ENCODE measurements at regions not wholly inside any gene's neighbourhood (a gene's known extent, or its start where the extent isn't known, plus 50 kb on each side); places are given as distances from the start of the nearest gene placed in this dataset.

DNA sequence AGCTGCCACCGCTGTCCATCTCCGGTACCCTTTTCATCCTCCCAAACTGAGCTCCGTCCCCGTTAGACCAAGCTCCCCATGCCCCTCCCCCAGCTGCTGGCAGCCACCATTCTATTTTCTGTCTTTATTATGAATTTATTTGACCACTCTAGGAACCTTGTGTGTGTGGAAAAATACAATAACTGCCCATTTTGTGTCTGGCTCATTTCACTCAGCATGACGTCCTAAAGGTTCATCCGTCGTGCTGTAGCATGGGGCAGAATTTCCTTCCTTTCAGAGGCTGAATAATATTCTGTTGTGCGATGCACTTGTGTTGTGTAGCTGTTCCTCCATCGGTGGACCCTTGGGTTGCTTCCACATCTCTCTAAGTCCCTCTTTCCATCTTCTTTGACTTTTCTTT lies 263.1 kb downstream of the SEC14L1 start:
- H3K4me3 Mint-ChIP-seq, result no peak overlapping the region
- H3K9me3 Mint-ChIP-seq, result no peaks in the 10 kb centered on the region
- H3K27ac Mint-ChIP-seq, result no peak overlapping the region
- H3K4me1 Mint-ChIP-seq (ENCODE audit: unreplicated experiment), result peaks cover 23% of the 10 kb centered on the region
- no peak for DNase-seq (ENCODE audit: extremely low spot score, unreplicated experiment)
- TF ChIP-seq CTCF (conservative IDR thresholded peaks at IDR 0.05), result no peak
- peaks cover 8% of the 10 kb centered on the region for H3K36me3 Mint-ChIP-seq
- no peaks in the 10 kb centered on the region for H3K27me3 Mint-ChIP-seq

- Mint-ChIP-seq H3K9me3 (no peaks in the 10 kb centered on the region), H3K36me3 (peaks cover 8% of the 10 kb centered on the region), H3K27ac (no peak overlapping the region), H3K4me1 (ENCODE audit: unreplicated experiment) (peaks cover 26% of the 10 kb centered on the region), H3K27me3 (no peaks in the 10 kb centered on the region), H3K4me3 (no peak overlapping the region)
- no peak for DNase-seq (ENCODE audit: extremely low spot score, unreplicated experiment)
- TF ChIP-seq CTCF (conservative IDR thresholded peaks at IDR 0.05), result no peak
Observed at GRCh38 chr17:77404812-77405581, 264.2 kb downstream of the SEC14L1 start.

DNA sequence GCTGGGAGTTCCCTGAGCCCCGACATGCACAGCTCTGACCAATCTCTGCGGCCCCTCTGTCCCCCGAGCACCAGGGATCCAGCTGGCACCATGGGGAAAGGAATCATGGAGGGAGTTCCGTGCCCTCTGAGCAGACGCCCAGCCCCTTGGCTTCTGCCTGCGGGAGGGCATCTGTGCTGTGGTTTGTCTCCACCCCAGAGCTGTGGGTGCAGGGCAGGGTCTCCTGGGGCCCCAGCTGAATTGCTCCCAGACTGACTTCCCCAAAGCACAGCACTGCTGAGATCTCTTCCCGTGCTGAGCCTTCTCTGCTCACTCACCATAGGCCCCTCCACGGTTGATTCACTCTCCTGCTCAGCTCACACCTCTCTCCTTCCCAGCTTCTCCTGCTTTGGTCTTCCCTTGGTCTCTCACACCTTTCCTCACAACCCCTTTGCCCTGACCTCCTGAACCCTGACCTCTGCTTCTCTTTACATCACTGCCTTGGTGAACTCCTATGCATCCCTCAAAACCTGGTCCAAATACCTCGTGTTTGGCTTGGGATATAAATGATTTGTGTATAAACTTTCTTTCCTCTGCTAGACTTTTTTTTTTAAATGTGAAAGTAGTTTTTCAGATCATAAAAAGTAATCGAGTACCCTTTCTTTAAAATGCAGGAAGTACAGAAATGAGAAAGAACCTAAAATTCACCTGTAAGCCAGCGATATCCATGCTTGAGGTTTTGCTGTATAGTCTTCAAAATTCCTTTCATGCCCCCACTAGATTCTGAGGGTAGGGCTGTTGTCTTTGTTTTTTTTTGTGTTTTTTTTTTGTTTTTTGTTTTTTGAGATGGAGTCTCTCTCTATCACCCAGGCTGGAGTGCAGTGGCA lies 265.3 kb downstream of the SEC14L1 start:
- peaks cover 8% of the 10 kb centered on the region for H3K36me3 Mint-ChIP-seq
- peaks cover 26% of the 10 kb centered on the region for H3K4me1 Mint-ChIP-seq (ENCODE audit: unreplicated experiment)
- H3K9me3 Mint-ChIP-seq, result no peaks in the 10 kb centered on the region
- no peak for DNase-seq (ENCODE audit: extremely low spot score, unreplicated experiment)
- H3K27me3 Mint-ChIP-seq, result no peaks in the 10 kb centered on the region
- no peak overlapping the region for H3K4me3 Mint-ChIP-seq
- no peak for TF ChIP-seq CTCF (conservative IDR thresholded peaks at IDR 0.05)
- H3K27ac Mint-ChIP-seq, result peak overlapping the region; percentile 7

GRCh38 chr17:77407321-77408277 lies 266.8 kb downstream of the SEC14L1 start:
- H3K27me3 Mint-ChIP-seq, result no peaks in the 10 kb centered on the region
- TF ChIP-seq CTCF (conservative IDR thresholded peaks at IDR 0.05), result no peak
- DNase-seq (ENCODE audit: extremely low spot score, unreplicated experiment), result no peak
- H3K4me3 Mint-ChIP-seq, result no peak overlapping the region
- H3K4me1 Mint-ChIP-seq (ENCODE audit: unreplicated experiment), result peaks cover 22% of the 10 kb centered on the region
- H3K36me3 Mint-ChIP-seq, result peaks cover 8% of the 10 kb centered on the region
- H3K27ac Mint-ChIP-seq, result no peak overlapping the region
- H3K9me3 Mint-ChIP-seq, result no peaks in the 10 kb centered on the region

- Mint-ChIP-seq H3K9me3 (no peaks in the 10 kb centered on the region), H3K27me3 (no peaks in the 10 kb centered on the region), H3K27ac (no peak overlapping the region), H3K36me3 (peaks cover 14% of the 10 kb centered on the region), H3K4me3 (peak overlapping the region; percentile 31), H3K4me1 (ENCODE audit: unreplicated experiment) (peaks cover 23% of the 10 kb centered on the region)
- DNase-seq (ENCODE audit: extremely low spot score, unreplicated experiment), result no peak
- TF ChIP-seq CTCF (conservative IDR thresholded peaks at IDR 0.05), result no peak
Observed at GRCh38 chr17:77408284-77408683, 267.5 kb downstream of the SEC14L1 start.
